WTC11 (cell line): ENCODE measurements at regions not wholly inside any gene's neighbourhood (a gene's known extent, or its start where the extent isn't known, plus 50 kb on each side); places are given as distances from the start of the nearest gene placed in this dataset.

ENCODE experiments used
- ATAC-seq: fragments of 200-7000 bp; cut with Tn5 transposase; 2 replicates; pipeline ENCODE4 v1.10.0; 2021; ENCODE audit warnings: mild to moderate bottlenecking, moderate library complexity
- CTCF ChIA-PET: fragments of 300-600 bp; sonication (Branson Sonifier 250); formaldehyde crosslinking; loops from one replicate; lab custom pipeline; 2021; ENCODE audit warnings: antibody characterized with exemption; lab: Charles Lee
- POLR2A ChIA-PET: fragments of 350-600 bp; sonication (Branson Sonifier 250); formaldehyde crosslinking; loops from one replicate; lab custom pipeline; 2021; ENCODE audit warnings: antibody characterized with exemption; lab: Charles Lee
- DNase-seq: peaks from one replicate; pipeline ENCODE4 v3.0.0; 2021; ENCODE audit warnings: low spot score
- H3K27ac Mint-ChIP-seq: 2 replicates; pipeline ENCODE4 v1.8.0; 2021; ENCODE audit warnings: mixed read lengths
- H3K27me3 Mint-ChIP-seq: 2 replicates; pipeline ENCODE4 v1.8.0; 2021; ENCODE audit warnings: low read depth, mild to moderate bottlenecking, moderate library complexity, mixed read lengths
- H3K36me3 Mint-ChIP-seq: 2 replicates; pipeline ENCODE4 v1.8.0; 2021; ENCODE audit warnings: mixed read lengths
- H3K4me1 Mint-ChIP-seq: 2 replicates; pipeline ENCODE4 v1.8.0; 2022; ENCODE audit warnings: mixed read lengths
- H3K4me3 Mint-ChIP-seq: 2 replicates; pipeline ENCODE4 v1.8.0; 2021; ENCODE audit warnings: mild to moderate bottlenecking, moderate library complexity, mixed read lengths
- H3K9me3 Mint-ChIP-seq: 2 replicates; pipeline ENCODE4 v1.8.0; 2021; ENCODE audit warnings: mixed read lengths
- AFF4 ChIP-seq: sonication (generic); formaldehyde crosslinking; IDR thresholded peaks from 2 replicates; pipeline ENCODE4 v1.8.1; 2023; ENCODE audit warnings: mild to moderate bottlenecking, missing genetic modification reagents, borderline replicate concordance
- ATF2 ChIP-seq: sonication (generic); formaldehyde crosslinking; IDR thresholded peaks from 2 replicates; pipeline ENCODE4 v1.8.1; 2022; ENCODE audit warnings: low read depth, missing genetic modification reagents, borderline replicate concordance
- ELF4 ChIP-seq: sonication (generic); formaldehyde crosslinking; IDR thresholded peaks from 2 replicates; pipeline ENCODE4 v1.8.1; 2022; ENCODE audit warnings: low read depth, mild to moderate bottlenecking, moderate library complexity, missing genetic modification reagents
- ESRRA ChIP-seq: sonication (generic); formaldehyde crosslinking; IDR thresholded peaks from 2 replicates; pipeline ENCODE4 v1.8.1; 2022; ENCODE audit warnings: mild to moderate bottlenecking, missing genetic modification reagents, borderline replicate concordance
- FOXP1 ChIP-seq: sonication (generic); formaldehyde crosslinking; IDR thresholded peaks from 2 replicates; pipeline ENCODE4 v1.8.0; 2022; ENCODE audit warnings: missing genetic modification reagents, mild to moderate bottlenecking, moderate library complexity, borderline replicate concordance
- IRF2 ChIP-seq: sonication (generic); formaldehyde crosslinking; IDR thresholded peaks from 2 replicates; pipeline ENCODE4 v1.8.0; 2022; ENCODE audit warnings: low read depth, missing genetic modification reagents, borderline replicate concordance
- MXD4 ChIP-seq: fragments of 250-450 bp; sonication (Bioruptor Pico); IDR thresholded peaks from 2 replicates; pipeline ENCODE4 v1.8.0; 2021; ENCODE audit warnings: mild to moderate bottlenecking, moderate library complexity, borderline replicate concordance
- MYBL2 ChIP-seq: sonication (generic); formaldehyde crosslinking; IDR thresholded peaks from 2 replicates; pipeline ENCODE4 v1.8.1; 2023; ENCODE audit warnings: mild to moderate bottlenecking, moderate library complexity, missing genetic modification reagents
- NFYB ChIP-seq: sonication (generic); formaldehyde crosslinking; conservative IDR thresholded peaks from 2 replicates; pipeline ENCODE4 v1.8.0; 2022; ENCODE audit warnings: low read depth, missing genetic modification reagents
- PRDM15 ChIP-seq: sonication (generic); formaldehyde crosslinking; IDR thresholded peaks from 2 replicates; pipeline ENCODE4 v1.8.0; 2022; ENCODE audit warnings: missing genetic modification reagents
- SMAD3 ChIP-seq: sonication (generic); formaldehyde crosslinking; IDR thresholded peaks from 2 replicates; pipeline ENCODE4 v1.8.0; 2022; ENCODE audit warnings: missing genetic modification reagents, mild to moderate bottlenecking, borderline replicate concordance
- TCF7 ChIP-seq: sonication (generic); formaldehyde crosslinking; IDR thresholded peaks from 2 replicates; pipeline ENCODE4 v1.8.0; 2022; ENCODE audit warnings: mild to moderate bottlenecking, low read depth, missing genetic modification reagents, moderate library complexity
- ZBTB21 ChIP-seq: sonication (generic); formaldehyde crosslinking; IDR thresholded peaks from 2 replicates; pipeline ENCODE4 v1.8.1; 2023; ENCODE audit warnings: mild to moderate bottlenecking, missing genetic modification reagents, borderline replicate concordance
- ZNF121 ChIP-seq: sonication (generic); formaldehyde crosslinking; IDR thresholded peaks from 2 replicates; pipeline ENCODE4 v1.8.0; 2023; ENCODE audit warnings: missing genetic modification reagents
- ZNF138 ChIP-seq: sonication (generic); formaldehyde crosslinking; conservative IDR thresholded peaks from 2 replicates; pipeline ENCODE4 v1.8.1; 2022; ENCODE audit warnings: mild to moderate bottlenecking, moderate library complexity, missing genetic modification reagents
- ZNF263 ChIP-seq: sonication (generic); formaldehyde crosslinking; IDR thresholded peaks from 2 replicates; pipeline ENCODE4 v1.8.1; 2022; ENCODE audit warnings: low read depth, mild to moderate bottlenecking, moderate library complexity, missing genetic modification reagents
- ZNF396 ChIP-seq: fragments of 250-450 bp; sonication (Bioruptor Pico); IDR thresholded peaks from 2 replicates; pipeline ENCODE4 v1.8.0; 2021; ENCODE audit warnings: mild to moderate bottlenecking, moderate library complexity, borderline replicate concordance
- ZNF512 ChIP-seq: sonication (generic); formaldehyde crosslinking; IDR thresholded peaks from 2 replicates; pipeline ENCODE4 v1.8.1; 2022; ENCODE audit warnings: missing genetic modification reagents, borderline replicate concordance
- TF ChIP-seq, protein P1 (sequence below): sonication (generic); formaldehyde crosslinking; IDR thresholded peaks from 2 replicates; pipeline ENCODE4 v1.8.0; 2023; ENCODE audit warnings: missing genetic modification reagents, mild to moderate bottlenecking, borderline replicate concordance

GRCh38 chr21:16424331-16424751 lies 694.6 kb downstream of the USP25 start:
- Mint-ChIP-seq H3K9me3 (no peaks in the 10 kb centered on the region), H3K4me1 (peaks cover 12% of the 10 kb centered on the region), H3K27me3 (no peaks in the 10 kb centered on the region), H3K36me3 (no peaks in the 10 kb centered on the region), H3K4me3 (no peak overlapping the region), H3K27ac (no peak overlapping the region)
- ATAC-seq: no peak
- ChIA-PET POLR2A (no interaction called here), CTCF (no interaction called here)
- no peak for TF ChIP-seq FOXP1 (CRISPR knock-in tag)
- TF ChIP-seq ZNF263 (CRISPR knock-in tag): no peak
- no peak for TF ChIP-seq TCF7 (CRISPR knock-in tag)
- TF ChIP-seq MYBL2 (CRISPR knock-in tag): no peak
- TF ChIP-seq ATF2 (CRISPR knock-in tag): no peak
- no peak for TF ChIP-seq ZBTB21
- TF ChIP-seq ZNF396 (CRISPR knock-in tag): no peak
- no peak for TF ChIP-seq ZNF121 (CRISPR knock-in tag)
- no peak for TF ChIP-seq ZNF138 (CRISPR knock-in tag)
- no peak for TF ChIP-seq ESRRA (CRISPR knock-in tag)
- TF ChIP-seq NFYB (CRISPR knock-in tag): no peak
- no peak for TF ChIP-seq AFF4
- no peak for TF ChIP-seq MXD4 (CRISPR knock-in tag)
- TF ChIP-seq ELF4 (CRISPR knock-in tag): no peak
- no peak for TF ChIP-seq SMAD3 (CRISPR knock-in tag)
- TF ChIP-seq, protein P1, sequence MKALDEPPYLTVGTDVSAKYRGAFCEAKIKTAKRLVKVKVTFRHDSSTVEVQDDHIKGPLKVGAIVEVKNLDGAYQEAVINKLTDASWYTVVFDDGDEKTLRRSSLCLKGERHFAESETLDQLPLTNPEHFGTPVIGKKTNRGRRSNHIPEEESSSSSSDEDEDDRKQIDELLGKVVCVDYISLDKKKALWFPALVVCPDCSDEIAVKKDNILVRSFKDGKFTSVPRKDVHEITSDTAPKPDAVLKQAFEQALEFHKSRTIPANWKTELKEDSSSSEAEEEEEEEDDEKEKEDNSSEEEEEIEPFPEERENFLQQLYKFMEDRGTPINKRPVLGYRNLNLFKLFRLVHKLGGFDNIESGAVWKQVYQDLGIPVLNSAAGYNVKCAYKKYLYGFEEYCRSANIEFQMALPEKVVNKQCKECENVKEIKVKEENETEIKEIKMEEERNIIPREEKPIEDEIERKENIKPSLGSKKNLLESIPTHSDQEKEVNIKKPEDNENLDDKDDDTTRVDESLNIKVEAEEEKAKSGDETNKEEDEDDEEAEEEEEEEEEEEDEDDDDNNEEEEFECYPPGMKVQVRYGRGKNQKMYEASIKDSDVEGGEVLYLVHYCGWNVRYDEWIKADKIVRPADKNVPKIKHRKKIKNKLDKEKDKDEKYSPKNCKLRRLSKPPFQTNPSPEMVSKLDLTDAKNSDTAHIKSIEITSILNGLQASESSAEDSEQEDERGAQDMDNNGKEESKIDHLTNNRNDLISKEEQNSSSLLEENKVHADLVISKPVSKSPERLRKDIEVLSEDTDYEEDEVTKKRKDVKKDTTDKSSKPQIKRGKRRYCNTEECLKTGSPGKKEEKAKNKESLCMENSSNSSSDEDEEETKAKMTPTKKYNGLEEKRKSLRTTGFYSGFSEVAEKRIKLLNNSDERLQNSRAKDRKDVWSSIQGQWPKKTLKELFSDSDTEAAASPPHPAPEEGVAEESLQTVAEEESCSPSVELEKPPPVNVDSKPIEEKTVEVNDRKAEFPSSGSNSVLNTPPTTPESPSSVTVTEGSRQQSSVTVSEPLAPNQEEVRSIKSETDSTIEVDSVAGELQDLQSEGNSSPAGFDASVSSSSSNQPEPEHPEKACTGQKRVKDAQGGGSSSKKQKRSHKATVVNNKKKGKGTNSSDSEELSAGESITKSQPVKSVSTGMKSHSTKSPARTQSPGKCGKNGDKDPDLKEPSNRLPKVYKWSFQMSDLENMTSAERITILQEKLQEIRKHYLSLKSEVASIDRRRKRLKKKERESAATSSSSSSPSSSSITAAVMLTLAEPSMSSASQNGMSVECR: no peak
- TF ChIP-seq IRF2 (CRISPR knock-in tag): no peak
- DNase-seq: no peak

DNA sequence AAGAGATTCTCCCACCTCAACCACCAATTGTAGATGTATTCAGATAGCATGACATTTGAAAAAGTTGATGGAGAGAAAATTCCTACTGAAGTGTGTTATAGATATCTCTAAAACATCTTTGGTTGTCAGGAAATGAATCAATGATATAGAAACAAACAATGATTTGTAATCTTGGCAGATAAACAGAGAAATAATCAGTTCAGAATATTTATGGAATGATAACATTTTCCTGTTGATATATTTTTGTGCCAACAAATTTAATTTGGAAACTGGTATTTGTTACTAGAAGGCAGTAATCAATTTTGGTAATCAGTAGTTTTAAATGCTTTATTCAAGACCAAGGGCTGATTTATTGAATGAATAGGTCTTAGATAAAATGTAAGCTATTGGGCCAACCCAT lies 695.6 kb downstream of the USP25 start:
- DNase-seq (no peak), ATAC-seq (no peak)
- Mint-ChIP-seq H3K27me3 (no peaks in the 10 kb centered on the region), H3K4me1 (peaks cover 1% of the 10 kb centered on the region), H3K27ac (no peak overlapping the region), H3K4me3 (no peak overlapping the region), H3K9me3 (no peaks in the 10 kb centered on the region), H3K36me3 (no peaks in the 10 kb centered on the region)
- ChIA-PET CTCF (no interaction called here), POLR2A (no interaction called here)
- TF ChIP-seq PRDM15 (CRISPR knock-in tag): no peak
- no peak for TF ChIP-seq ZNF512 (CRISPR knock-in tag)
